ENCODE measurements at regions not wholly inside any gene's neighbourhood (a gene's known extent, or its start where the extent isn't known, plus 50 kb on each side); places are given as distances from the start of the nearest gene placed in this dataset.

DNA sequence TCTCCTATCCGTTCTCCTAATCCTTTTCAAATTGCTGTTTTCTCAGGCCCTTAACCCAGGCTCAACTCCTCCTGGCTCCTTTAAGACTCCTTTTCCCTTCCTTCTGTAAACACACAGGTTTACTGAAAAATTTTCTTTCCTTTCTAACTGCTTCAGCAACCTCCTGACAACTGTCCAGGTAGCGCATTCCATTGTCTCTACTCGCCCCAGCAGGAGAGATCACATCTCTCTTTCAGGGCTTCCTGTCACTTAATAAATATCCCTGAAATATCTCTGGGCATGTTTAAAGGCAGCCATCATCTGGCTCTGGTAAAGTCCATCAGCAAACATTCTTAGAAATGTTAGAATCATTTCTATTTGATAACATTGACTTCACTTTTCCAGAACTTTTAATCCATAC lies 211.2 kb upstream of the PTBP2 start:
- TF ChIP-seq, protein P1, sequence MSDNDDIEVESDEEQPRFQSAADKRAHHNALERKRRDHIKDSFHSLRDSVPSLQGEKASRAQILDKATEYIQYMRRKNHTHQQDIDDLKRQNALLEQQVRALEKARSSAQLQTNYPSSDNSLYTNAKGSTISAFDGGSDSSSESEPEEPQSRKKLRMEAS (IDR thresholded peaks at IDR 0.05; ENCODE audit: insufficient read depth, insufficient read length): no peak
- TF ChIP-seq FOS (IDR thresholded peaks at IDR 0.05; ENCODE audit: borderline replicate concordance, insufficient read depth, low read length): no peak
- TF ChIP-seq MYC (IDR thresholded peaks at IDR 0.05; ENCODE audit: low read depth, low read length): no peak
- no peak for TF ChIP-seq GATA2 (IDR thresholded peaks at IDR 0.05; ENCODE audit: insufficient read depth, insufficient read length, low read depth, low read length)
- TF ChIP-seq, protein P2, sequence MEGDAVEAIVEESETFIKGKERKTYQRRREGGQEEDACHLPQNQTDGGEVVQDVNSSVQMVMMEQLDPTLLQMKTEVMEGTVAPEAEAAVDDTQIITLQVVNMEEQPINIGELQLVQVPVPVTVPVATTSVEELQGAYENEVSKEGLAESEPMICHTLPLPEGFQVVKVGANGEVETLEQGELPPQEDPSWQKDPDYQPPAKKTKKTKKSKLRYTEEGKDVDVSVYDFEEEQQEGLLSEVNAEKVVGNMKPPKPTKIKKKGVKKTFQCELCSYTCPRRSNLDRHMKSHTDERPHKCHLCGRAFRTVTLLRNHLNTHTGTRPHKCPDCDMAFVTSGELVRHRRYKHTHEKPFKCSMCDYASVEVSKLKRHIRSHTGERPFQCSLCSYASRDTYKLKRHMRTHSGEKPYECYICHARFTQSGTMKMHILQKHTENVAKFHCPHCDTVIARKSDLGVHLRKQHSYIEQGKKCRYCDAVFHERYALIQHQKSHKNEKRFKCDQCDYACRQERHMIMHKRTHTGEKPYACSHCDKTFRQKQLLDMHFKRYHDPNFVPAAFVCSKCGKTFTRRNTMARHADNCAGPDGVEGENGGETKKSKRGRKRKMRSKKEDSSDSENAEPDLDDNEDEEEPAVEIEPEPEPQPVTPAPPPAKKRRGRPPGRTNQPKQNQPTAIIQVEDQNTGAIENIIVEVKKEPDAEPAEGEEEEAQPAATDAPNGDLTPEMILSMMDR (IDR thresholded peaks at IDR 0.05; ENCODE audit: extremely low read depth in 1 of 2, insufficient read depth in 1 of 2, low read depth in 1 of 2, low read length in 2 of 2): no peak
- TF ChIP-seq POLR2A (IDR thresholded peaks at IDR 0.05; ENCODE audit: low read depth, low read length): no peak
- TF ChIP-seq EZH2 (IDR thresholded peaks at IDR 0.05; ENCODE audit: borderline replicate concordance, low read depth, low read length, severe bottlenecking): no peak
- FAIRE-seq (no peak), DNase-seq (ENCODE audit: low read depth, low spot score) (no peak)
- Histone ChIP-seq H3K9me1 (replicated peaks; ENCODE audit: control insufficient read depth, extremely low read depth, insufficient read depth, low read length) (no peaks in the 10 kb centered on the region), H3K36me3 (ENCODE audit: control insufficient read depth in 2 of 2, extremely low read depth in 1 of 2, insufficient read depth in 2 of 2, low read length in 2 of 2) (no peaks in the 10 kb centered on the region), H3K9ac (replicated peaks; ENCODE audit: extremely low read depth, insufficient read depth, low read length) (no peak overlapping the region), H3K4me2 (ENCODE audit: insufficient read depth, low read length) (no peak overlapping the region), H3K4me1 (ENCODE audit: control insufficient read depth, extremely low read depth, insufficient read depth, low read length) (no peaks in the 10 kb centered on the region), H3K9me3 (replicated peaks; ENCODE audit: control insufficient read depth, insufficient read depth, low read length) (no peaks in the 10 kb centered on the region), H3K27me3 (ENCODE audit: control insufficient read depth in 2 of 2, insufficient read depth in 2 of 2, low read length in 2 of 2) (peaks cover 0 to 2% of the 10 kb centered on the region in 2 experiments), H4K20me1 (replicated peaks; ENCODE audit: control insufficient read depth, extremely low read depth, insufficient read depth, low read length) (no peaks in the 10 kb centered on the region), H3K79me2 (ENCODE audit: control insufficient read depth, insufficient read depth, low read length) (no peaks in the 10 kb centered on the region), H3K27ac (ENCODE audit: insufficient read depth, low read depth, low read length) (no peak overlapping the region), H2AFZ (ENCODE audit: low read depth, low read length) (no peak overlapping the region), H3K4me3 (replicated peaks in 1 of 3; ENCODE audit: insufficient read depth in 1 of 3, low read depth in 1 of 3, low read length in 3 of 3) (no peak overlapping the region)
- ChIA-PET CTCF (no interaction called here), POLR2A (no interaction called here)
- intact Hi-C loops (cut with micrococcal nuclease) (no loop called here), dilution Hi-C loops (cut with MboI; ENCODE audit: extremely low pct_ligation_motif_present, low sequenced_read_pairs) (no loop called here)
- BruUV-seq (replicated peaks): no TSS peak

Measured in endothelial cell of umbilical vein (primary cell).